ENCODE measurements at regions not wholly inside any gene's neighbourhood (a gene's known extent, or its start where the extent isn't known, plus 50 kb on each side); places are given as distances from the start of the nearest gene placed in this dataset.

GRCh38 chr10:105968666-105969065 is 1195.8 kb downstream of the SORCS1 start:
- H3K79me2 ChIP-seq (ENCODE audit: insufficient read depth, low read length), result no peaks in the 10 kb centered on the region
- H3K4me2 ChIP-seq (ENCODE audit: insufficient read depth, low read length), result no peak overlapping the region
- no peak overlapping the region for H3K27ac ChIP-seq (ENCODE audit: low read depth, low read length)
- TF ChIP-seq, protein P1, sequence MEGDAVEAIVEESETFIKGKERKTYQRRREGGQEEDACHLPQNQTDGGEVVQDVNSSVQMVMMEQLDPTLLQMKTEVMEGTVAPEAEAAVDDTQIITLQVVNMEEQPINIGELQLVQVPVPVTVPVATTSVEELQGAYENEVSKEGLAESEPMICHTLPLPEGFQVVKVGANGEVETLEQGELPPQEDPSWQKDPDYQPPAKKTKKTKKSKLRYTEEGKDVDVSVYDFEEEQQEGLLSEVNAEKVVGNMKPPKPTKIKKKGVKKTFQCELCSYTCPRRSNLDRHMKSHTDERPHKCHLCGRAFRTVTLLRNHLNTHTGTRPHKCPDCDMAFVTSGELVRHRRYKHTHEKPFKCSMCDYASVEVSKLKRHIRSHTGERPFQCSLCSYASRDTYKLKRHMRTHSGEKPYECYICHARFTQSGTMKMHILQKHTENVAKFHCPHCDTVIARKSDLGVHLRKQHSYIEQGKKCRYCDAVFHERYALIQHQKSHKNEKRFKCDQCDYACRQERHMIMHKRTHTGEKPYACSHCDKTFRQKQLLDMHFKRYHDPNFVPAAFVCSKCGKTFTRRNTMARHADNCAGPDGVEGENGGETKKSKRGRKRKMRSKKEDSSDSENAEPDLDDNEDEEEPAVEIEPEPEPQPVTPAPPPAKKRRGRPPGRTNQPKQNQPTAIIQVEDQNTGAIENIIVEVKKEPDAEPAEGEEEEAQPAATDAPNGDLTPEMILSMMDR (IDR thresholded peaks at IDR 0.05; ENCODE audit: extremely low read depth, low read depth, low read length), result no peak
- H4K20me1 ChIP-seq (ENCODE audit: insufficient read depth, low read length), result no peaks in the 10 kb centered on the region
- no peak overlapping the region for H3K4me3 ChIP-seq (ENCODE audit: insufficient read depth, low read length)
- H3K36me3 ChIP-seq (ENCODE audit: insufficient read depth, low read length), result no peaks in the 10 kb centered on the region
- H3K9me3 ChIP-seq (ENCODE audit: low read depth, low read length), result no peaks in the 10 kb centered on the region
- no peak overlapping the region for H2AFZ ChIP-seq (ENCODE audit: low read length)
- H3K4me1 ChIP-seq (ENCODE audit: insufficient read depth, low read length), result no peaks in the 10 kb centered on the region
- DNase-seq (ENCODE audit: insufficient read length, low spot score, missing footprints), result no peak
- no peaks in the 10 kb centered on the region for H3K27me3 ChIP-seq (ENCODE audit: insufficient read depth, low read length)

DNA sequence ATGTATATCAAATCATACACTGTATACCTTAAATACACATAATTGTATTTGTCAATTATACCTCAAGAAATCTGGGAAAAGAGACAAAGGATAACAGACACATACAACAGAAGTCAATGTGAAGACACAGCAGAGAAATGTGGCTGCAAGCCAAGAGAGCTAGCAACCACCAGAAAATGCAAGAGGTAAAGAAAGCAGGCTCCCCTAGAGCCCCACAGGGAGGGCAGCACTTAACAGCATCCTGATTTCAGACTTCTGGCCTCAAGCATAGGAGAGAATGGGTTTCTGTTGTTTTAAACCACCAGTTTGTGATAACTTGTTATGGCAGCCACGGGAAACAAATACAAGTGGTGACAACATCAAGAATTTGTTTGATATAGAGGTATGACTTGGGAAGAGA is 1197.2 kb downstream of the SORCS1 start:
- no peaks in the 10 kb centered on the region for H3K36me3 ChIP-seq (ENCODE audit: insufficient read depth, low read length)
- no peaks in the 10 kb centered on the region for H3K4me1 ChIP-seq (ENCODE audit: insufficient read depth, low read length)
- no peak overlapping the region for H3K4me3 ChIP-seq (ENCODE audit: insufficient read depth, low read length)
- no peak overlapping the region for H3K4me2 ChIP-seq (ENCODE audit: insufficient read depth, low read length)
- DNase-seq (ENCODE audit: insufficient read length, low spot score, missing footprints), result no peak
- H3K27me3 ChIP-seq (ENCODE audit: insufficient read depth, low read length), result no peaks in the 10 kb centered on the region
- TF ChIP-seq, protein P1 (IDR thresholded peaks at IDR 0.05; ENCODE audit: extremely low read depth, low read depth, low read length), result no peak
- no peaks in the 10 kb centered on the region for H3K79me2 ChIP-seq (ENCODE audit: insufficient read depth, low read length)
- no peaks in the 10 kb centered on the region for H3K9me3 ChIP-seq (ENCODE audit: low read depth, low read length)
- no peaks in the 10 kb centered on the region for H4K20me1 ChIP-seq (ENCODE audit: insufficient read depth, low read length)
- no peak overlapping the region for H2AFZ ChIP-seq (ENCODE audit: low read length)
- no peak overlapping the region for H3K27ac ChIP-seq (ENCODE audit: low read depth, low read length)

DNA sequence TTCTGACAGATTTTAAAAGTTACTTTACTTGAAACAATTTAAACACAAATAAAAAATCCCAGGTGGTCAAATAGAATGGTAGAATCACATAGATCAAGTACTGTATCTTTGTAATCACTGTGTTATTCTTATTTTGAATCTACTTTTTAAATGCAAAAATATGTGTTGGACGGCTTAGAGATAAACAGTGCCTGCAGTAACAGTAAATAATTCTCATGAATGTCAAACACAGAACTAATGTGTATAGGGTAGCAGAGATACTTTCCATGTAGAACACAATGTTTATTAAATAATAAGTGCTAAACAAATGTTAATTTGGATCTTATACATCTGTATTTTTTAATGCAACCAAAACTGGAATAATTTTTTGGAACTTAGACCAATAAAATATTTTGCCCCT is 1199.4 kb downstream of the SORCS1 start:
- H4K20me1 ChIP-seq (ENCODE audit: insufficient read depth, low read length), result no peaks in the 10 kb centered on the region
- no peaks in the 10 kb centered on the region for H3K27me3 ChIP-seq (ENCODE audit: insufficient read depth, low read length)
- H3K9me3 ChIP-seq (ENCODE audit: low read depth, low read length), result no peaks in the 10 kb centered on the region

GRCh38 chr10:105964009-105964408 is 1200.5 kb downstream of the SORCS1 start:
- TF ChIP-seq, protein P1 (IDR thresholded peaks at IDR 0.05; ENCODE audit: extremely low read depth, low read depth, low read length), result no peak
- no peak overlapping the region for H3K27ac ChIP-seq (ENCODE audit: low read depth, low read length)
- no peak overlapping the region for H3K4me3 ChIP-seq (ENCODE audit: insufficient read depth, low read length)
- H3K9me3 ChIP-seq (ENCODE audit: low read depth, low read length), result no peaks in the 10 kb centered on the region
- no peaks in the 10 kb centered on the region for H3K27me3 ChIP-seq (ENCODE audit: insufficient read depth, low read length)
- no peak overlapping the region for H3K4me2 ChIP-seq (ENCODE audit: insufficient read depth, low read length)
- H2AFZ ChIP-seq (ENCODE audit: low read length), result no peak overlapping the region
- H4K20me1 ChIP-seq (ENCODE audit: insufficient read depth, low read length), result no peaks in the 10 kb centered on the region
- no peaks in the 10 kb centered on the region for H3K79me2 ChIP-seq (ENCODE audit: insufficient read depth, low read length)
- H3K4me1 ChIP-seq (ENCODE audit: insufficient read depth, low read length), result no peaks in the 10 kb centered on the region
- no peak for DNase-seq (ENCODE audit: insufficient read length, low spot score, missing footprints)
- no peaks in the 10 kb centered on the region for H3K36me3 ChIP-seq (ENCODE audit: insufficient read depth, low read length)

More for the DNA sequence above, 1199.4 kb downstream of the SORCS1 start:
- Histone ChIP-seq H3K4me1 (ENCODE audit: insufficient read depth, low read length) (no peaks in the 10 kb centered on the region), H3K79me2 (ENCODE audit: insufficient read depth, low read length) (no peaks in the 10 kb centered on the region), H3K4me2 (ENCODE audit: insufficient read depth, low read length) (no peak overlapping the region), H3K36me3 (ENCODE audit: insufficient read depth, low read length) (no peaks in the 10 kb centered on the region), H3K27ac (ENCODE audit: low read depth, low read length) (no peak overlapping the region), H3K4me3 (ENCODE audit: insufficient read depth, low read length) (no peak overlapping the region), H2AFZ (ENCODE audit: low read length) (no peak overlapping the region)
- DNase-seq (ENCODE audit: insufficient read length, low spot score, missing footprints), result no peak
- TF ChIP-seq, protein P1 (IDR thresholded peaks at IDR 0.05; ENCODE audit: extremely low read depth, low read depth, low read length), result no peak
